ENCODE measurements at regions not wholly inside any gene's neighbourhood (a gene's known extent, or its start where the extent isn't known, plus 50 kb on each side); places are given as distances from the start of the nearest gene placed in this dataset.

- peak; percentile 34 for DNase-seq
These were observed 109.6 kb upstream of the B3GAT1 start for GRCh38 chr11:134521452-134522289.

GRCh38 chr11:134521001-134521400, 109.0 kb upstream of the B3GAT1 start:
- DNase-seq, result peak; percentile 41

- peak; percentile 5 for DNase-seq
These were observed 107.7 kb upstream of the B3GAT1 start for GRCh38 chr11:134519788-134520187.

- DNase-seq, result no peak
These were observed 107.3 kb upstream of the B3GAT1 start for GRCh38 chr11:134519390-134519750.

GRCh38 chr11:134518616-134519389, 106.8 kb upstream of the B3GAT1 start:
- no peak for DNase-seq

- DNase-seq, result no peak
These were observed 105.7 kb upstream of the B3GAT1 start for GRCh38 chr11:134517621-134518293.

- no peak for DNase-seq
These were observed 105.1 kb upstream of the B3GAT1 start for GRCh38 chr11:134517115-134517514.

GRCh38 chr11:134516529-134516928, 104.5 kb upstream of the B3GAT1 start:
- DNase-seq, result peak; percentile 93

- DNase-seq, result no peak
These were observed 103.3 kb upstream of the B3GAT1 start for GRCh38 chr11:134515081-134515960.

- DNase-seq, result no peak
These were observed 102.4 kb upstream of the B3GAT1 start for GRCh38 chr11:134514354-134514951.

- no peak for DNase-seq
These were observed 101.6 kb upstream of the B3GAT1 start for GRCh38 chr11:134513585-134514120.

- no peak for DNase-seq
These were observed 100.8 kb upstream of the B3GAT1 start for GRCh38 chr11:134512571-134513538.

- DNase-seq, result no peak
These were observed 100.0 kb upstream of the B3GAT1 start for GRCh38 chr11:134512061-134512460.

- DNase-seq, result no peak
These were observed 99.2 kb upstream of the B3GAT1 start for GRCh38 chr11:134511255-134511654.

- no peak for DNase-seq
These were observed 98.4 kb upstream of the B3GAT1 start for GRCh38 chr11:134510233-134511040.

- DNase-seq, result no peak
These were observed 97.6 kb upstream of the B3GAT1 start for GRCh38 chr11:134509381-134510232.

GRCh38 chr11:134508219-134508990, 96.4 kb upstream of the B3GAT1 start:
- no peak for DNase-seq

GRCh38 chr11:134506046-134506445, 94.0 kb upstream of the B3GAT1 start:
- DNase-seq, result no peak
